CD14-positive monocyte (primary cell): ENCODE measurements at regions not wholly inside any gene's neighbourhood (a gene's known extent, or its start where the extent isn't known, plus 50 kb on each side); places are given as distances from the start of the nearest gene placed in this dataset.

Experiments used
- DNase-seq, 3 donors: peaks; one replicate each; pipeline ENCODE4 v3.0.0-alpha.2; 2011 to 2022
- H2AFZ ChIP-seq: 2 replicates; pipeline ENCODE4 v1.6.0; 2012; ENCODE audit warnings: mild to moderate bottlenecking, low read depth, low read length, inconsistent platforms; ENCODE audit not compliant: insufficient read depth, poor library complexity, severe bottlenecking
- H3K27ac ChIP-seq, 2 donors: 1 replicate in 1 of 2; 2 replicates in 1 of 2; pipeline ENCODE4 v1.5.1; 2012 to 2013; ENCODE audit warnings: low read length in 2 of 2, control low read depth in 1 of 2, inconsistent platforms in 1 of 2, low read depth in 1 of 2, mild to moderate bottlenecking in 1 of 2
- H3K27me3 ChIP-seq, 2 donors: one replicate each; pipeline versions ENCODE4 v1.6.0 to v1.6.1; 2011 to 2013; ENCODE audit warnings: low read length in 2 of 2; ENCODE audit not compliant: control insufficient read depth in 2 of 2, insufficient read depth in 2 of 2
- H3K36me3 ChIP-seq, 2 donors: replicated peaks in 1 of 2; 1 replicate in 1 of 2; 2 replicates in 1 of 2; pipeline versions ENCODE4 v1.5.1 to v1.6.1; 2012 to 2013; ENCODE audit warnings: low read length in 2 of 2, control low read depth in 1 of 2, inconsistent platforms in 1 of 2, mild to moderate bottlenecking in 1 of 2; ENCODE audit not compliant: insufficient read depth in 2 of 2, control insufficient read depth in 1 of 2
- H3K4me1 ChIP-seq, 2 donors: 1 replicate in 1 of 2; 2 replicates in 1 of 2; pipeline versions ENCODE4 v1.5.1 to v1.6.1; 2012 to 2013; ENCODE audit warnings: low read length in 2 of 2, control low read depth in 1 of 2, inconsistent platforms in 1 of 2, mild to moderate bottlenecking in 1 of 2, moderate library complexity in 1 of 2; ENCODE audit not compliant: insufficient read depth in 2 of 2, control insufficient read depth in 1 of 2
- H3K4me2 ChIP-seq: replicated peaks from 2 replicates; pipeline ENCODE3; 2012; ENCODE audit warnings: low read length, moderate library complexity, mild to moderate bottlenecking; ENCODE audit not compliant: poor library complexity, severe bottlenecking; ENCODE audit errors: extremely low read depth
- H3K4me3 ChIP-seq, 3 experiments: fragments of 200-600 bp in 1 of 3; sonication (generic) in 1 of 3; replicated peaks in 1 of 3; 1 replicate in 2 of 3; 2 replicates in 1 of 3; pipeline ENCODE4 v1.5.1; 2011 to 2013; ENCODE audit warnings: low read length in 3 of 3, mild to moderate bottlenecking in 3 of 3, control low read depth in 2 of 3, low read depth in 2 of 3, inconsistent platforms in 1 of 3, moderate library complexity in 1 of 3
- H3K79me2 ChIP-seq: 2 replicates; pipeline ENCODE4 v1.6.0; 2012; ENCODE audit warnings: mild to moderate bottlenecking, control low read depth, inconsistent platforms, low read length, moderate library complexity; ENCODE audit not compliant: insufficient read depth
- H3K9ac ChIP-seq: 2 replicates; pipeline ENCODE4 v1.6.0; 2017; ENCODE audit warnings: low read length, mild to moderate bottlenecking; ENCODE audit not compliant: insufficient read depth, poor library complexity, severe bottlenecking
- H3K9me3 ChIP-seq, 2 donors: replicated peaks in 1 of 2; 1 replicate in 1 of 2; 2 replicates in 1 of 2; pipeline versions ENCODE4 v1.5.1 to v1.6.1; 2012 to 2013; ENCODE audit warnings: low read length in 2 of 2, control low read depth in 1 of 2; ENCODE audit not compliant: control insufficient read depth in 1 of 2, insufficient read depth in 1 of 2
- H4K20me1 ChIP-seq: 2 replicates; pipeline ENCODE4 v1.6.0; 2012; ENCODE audit warnings: mild to moderate bottlenecking, low read length, control low read depth, moderate library complexity; ENCODE audit not compliant: insufficient read depth
- H3K27ac Mint-ChIP-seq, 7 donors: one replicate each; pipeline ENCODE4 v1.8.0; 2020; ENCODE audit warnings: mild to moderate bottlenecking in 7 of 7, mixed read lengths in 7 of 7, moderate library complexity in 6 of 7, inconsistent platforms in 2 of 7
- H3K27me3 Mint-ChIP-seq, 3 donors: one replicate each; pipeline ENCODE4 v1.8.0; 2021 to 2022; ENCODE audit warnings: low read depth in 3 of 3, mild to moderate bottlenecking in 3 of 3, mixed read lengths in 3 of 3, moderate library complexity in 3 of 3, inconsistent platforms in 1 of 3
- H3K36me3 Mint-ChIP-seq, 2 donors: one replicate each; pipeline ENCODE4 v1.8.0; 2020; ENCODE audit warnings: mixed read lengths in 2 of 2, inconsistent platforms in 1 of 2, mild to moderate bottlenecking in 1 of 2
- H3K4me1 Mint-ChIP-seq: one replicate; pipeline ENCODE4 v1.8.0; 2020; ENCODE audit warnings: mild to moderate bottlenecking, mixed read lengths
- H3K4me3 Mint-ChIP-seq, 2 donors: one replicate each; pipeline ENCODE4 v1.8.0; 2020; ENCODE audit warnings: mild to moderate bottlenecking in 2 of 2, mixed read lengths in 2 of 2, moderate library complexity in 1 of 2
- H3K9me3 Mint-ChIP-seq, 7 donors: one replicate each; pipeline ENCODE4 v1.8.0; 2020 to 2022; ENCODE audit warnings: mixed read lengths in 7 of 7, mild to moderate bottlenecking in 6 of 7, moderate library complexity in 6 of 7, inconsistent platforms in 2 of 7
- CTCF ChIP-seq: fragments of 200-600 bp; IDR thresholded peaks from one replicate; pipeline ENCODE4 v1.8.0; 2022; ENCODE audit warnings: antibody characterized with exemption, mild to moderate bottlenecking
- WGBS: methylation state at CpG from one replicate; pipeline ENCODE4 v1.1.5; 2013; ENCODE audit warnings: missing lambda C conversion rate; ENCODE audit not compliant: insufficient coverage; 5-methylcytosine and 5-hydroxymethylcytosine counted together
- intact Hi-C, 2 donors: fragments of 100-400 bp; cut with micrococcal nuclease; formaldehyde crosslinking; loops; one replicate each; pipeline versions ENCODE4 v1.15.0 to v1.15.1; 2023

DNA sequence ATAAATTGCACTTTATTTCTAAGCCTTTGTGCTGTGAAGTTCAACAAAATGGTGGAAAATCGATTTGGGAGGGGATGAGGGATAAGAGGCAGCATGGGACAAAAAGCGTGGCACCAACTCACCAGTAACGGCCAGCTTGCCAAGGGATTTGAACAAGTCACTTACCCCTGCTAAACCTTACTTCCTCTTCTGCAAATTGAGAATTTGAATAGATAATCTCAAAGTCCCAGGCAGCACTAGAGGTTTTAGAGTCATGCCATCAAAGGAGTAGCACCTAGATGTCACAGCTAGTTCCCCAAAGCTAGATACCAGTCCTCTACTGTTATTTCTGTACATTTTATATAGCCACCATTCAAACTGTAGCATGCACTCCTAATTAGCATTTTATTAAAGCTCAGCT is 83.7 kb upstream of the VRK2 start:
- no peaks in the 10 kb centered on the region for H3K36me3 ChIP-seq
- DNase-seq, result no peak
- H3K4me3 ChIP-seq, result no peak overlapping the region
- no peak overlapping the region for H2AFZ ChIP-seq
- TF ChIP-seq CTCF, result no peak
- intact Hi-C loops, result no loop called here
- no peaks in the 10 kb centered on the region for H3K4me1 ChIP-seq
- no peak overlapping the region for H3K27ac ChIP-seq
- Mint-ChIP-seq H3K27ac (no peak overlapping the region), H3K27me3 (no peaks in the 10 kb centered on the region), H3K9me3 (peaks cover 0 to 4% (median 0%) of the 10 kb centered on the region in 7 donors), H3K4me3 (no peak overlapping the region), H3K4me1 (no peaks in the 10 kb centered on the region), H3K36me3 (no peaks in the 10 kb centered on the region)
- no peak overlapping the region for H3K4me2 ChIP-seq
- 100% methylated on average over 2 of the region's 3 CpGs for WGBS
- no peak overlapping the region for H3K9ac ChIP-seq
- no peaks in the 10 kb centered on the region for H4K20me1 ChIP-seq
- H3K27me3 ChIP-seq, result no peaks in the 10 kb centered on the region
- no peaks in the 10 kb centered on the region for H3K9me3 ChIP-seq
- no peaks in the 10 kb centered on the region for H3K79me2 ChIP-seq

- DNase-seq, result no peak
- Histone ChIP-seq H3K9ac (no peak overlapping the region), H3K36me3 (no peaks in the 10 kb centered on the region), H3K9me3 (no peaks in the 10 kb centered on the region), H3K27me3 (no peaks in the 10 kb centered on the region), H2AFZ (no peak overlapping the region), H3K4me3 (no peak overlapping the region), H3K27ac (no peak overlapping the region), H4K20me1 (no peaks in the 10 kb centered on the region), H3K4me2 (no peak overlapping the region), H3K79me2 (no peaks in the 10 kb centered on the region), H3K4me1 (no peaks in the 10 kb centered on the region)
- Mint-ChIP-seq H3K27me3 (no peaks in the 10 kb centered on the region), H3K9me3 (peaks cover 0 to 4% (median 2%) of the 10 kb centered on the region in 7 donors), H3K36me3 (no peaks in the 10 kb centered on the region), H3K27ac (no peak overlapping the region), H3K4me1 (no peaks in the 10 kb centered on the region), H3K4me3 (no peak overlapping the region)
- intact Hi-C loops, result no loop called here
- WGBS, result no CpG with 5 or more reads among the region's 1 CpG
- TF ChIP-seq CTCF, result no peak
Observed at GRCh38 chr2:57965219-57965618, 81.4 kb upstream of the VRK2 start.
